K562 (cell line): ENCODE measurements at regions not wholly inside any gene's neighbourhood (a gene's known extent, or its start where the extent isn't known, plus 50 kb on each side); places are given as distances from the start of the nearest gene placed in this dataset.

Experiments
- ATAC-seq: fragments of 200-7000 bp; cut with Tn5 transposase; 3 replicates; pipeline ENCODE4 v1.9.1; 2020; ENCODE audit warnings: moderate library complexity
- BruUV-seq: library from RNA; stranded (reverse); fragments of 400-500 nt; replicated peaks from 2 replicates; lab custom pipeline; 2021; lab: Mats Ljungman, UMichigan
- CTCF ChIA-PET: fragments of 300-600 bp; formaldehyde crosslinking; extraction: SDS; loops from one replicate; lab custom pipeline; 2021; ENCODE audit warnings: low intra/inter-chr PET ratio; lab: Yijun Ruan, JAX
- POLR2A ChIA-PET: fragments of 300-600, 350-650 bp; sonication (Branson Sonifier 250); formaldehyde crosslinking; extraction: SDS; loops from one replicate; lab custom pipeline; 2021; ENCODE audit warnings: antibody characterized with exemption, inconsistent platforms; lab: Yijun Ruan, JAX
- DNase-seq, 4 experiments: peaks; one replicate each; pipeline versions ENCODE4 v3.0.0 to v3.0.0-alpha.2; 2011 to 2018; ENCODE audit warnings: low spot score in 3 of 4, mixed read lengths in 3 of 4; ENCODE audit errors: extremely low read depth in 1 of 4
- FAIRE-seq: peaks from 2 replicates; lab custom pipeline; 2011; peaks lifted over from hg19 to GRCh38; lab: Jason Lieb, UNC
- H2AFZ ChIP-seq: 2 replicates; pipeline ENCODE4 v1.6.0; 2011; ENCODE audit warnings: low read depth, low read length, control low read depth, inconsistent platforms
- H3K27ac ChIP-seq: fragments of 200-600 bp; 3 replicates; pipeline ENCODE4 v1.8.0; 2011; ENCODE audit warnings: low read depth, mild to moderate bottlenecking, control low read depth, inconsistent platforms, low read length, moderate library complexity, mixed read lengths; ENCODE audit errors: extremely low read depth
- H3K27me3 ChIP-seq, 2 experiments: fragments of 300-600 bp in 1 of 2; 2 replicates in 1 of 2; 3 replicates in 1 of 2; pipeline versions ENCODE4 v1.6.0 to v1.8.0; 2011; ENCODE audit warnings: inconsistent platforms in 2 of 2, low read length in 2 of 2, mild to moderate bottlenecking in 1 of 2, mixed read lengths in 1 of 2, moderate library complexity in 1 of 2; ENCODE audit not compliant: control insufficient read depth in 2 of 2, insufficient read depth in 2 of 2
- H3K36me3 ChIP-seq: fragments of 300-600 bp; 3 replicates; pipeline ENCODE4 v1.8.0; 2011; ENCODE audit warnings: mild to moderate bottlenecking, low read length, inconsistent platforms; ENCODE audit not compliant: control insufficient read depth, insufficient read depth
- H3K4me1 ChIP-seq, 2 experiments: fragments of 200-600 bp in 1 of 2; replicated peaks in 1 of 2; 2 replicates in 1 of 2; 3 replicates in 1 of 2; pipeline versions ENCODE4 v1.5.1 to v1.8.0; 2011; ENCODE audit warnings: inconsistent platforms in 2 of 2, low read length in 2 of 2, mild to moderate bottlenecking in 1 of 2, mixed read lengths in 1 of 2, moderate library complexity in 1 of 2; ENCODE audit not compliant: control insufficient read depth in 2 of 2, insufficient read depth in 2 of 2
- H3K4me2 ChIP-seq: 2 replicates; pipeline ENCODE4 v1.6.1; 2011; ENCODE audit warnings: low read length, control low read depth, inconsistent platforms, mixed read lengths; ENCODE audit not compliant: insufficient read depth
- H3K4me3 ChIP-seq: fragments of 200-600 bp; sonication (generic), shearing (Covaris generic); 2 replicates; pipeline ENCODE4 v1.5.1; 2016; ENCODE audit warnings: control low read depth, inconsistent platforms
- H3K79me2 ChIP-seq: fragments of 200-600 bp; 3 replicates; pipeline ENCODE4 v1.8.0; 2011; ENCODE audit warnings: low read length, inconsistent platforms; ENCODE audit not compliant: control insufficient read depth, insufficient read depth
- H3K9ac ChIP-seq, 2 experiments: 2 replicates each; pipeline versions ENCODE4 v1.6.0 to v1.6.1; 2011; ENCODE audit warnings: low read depth in 2 of 2, low read length in 2 of 2, control low read depth in 1 of 2, inconsistent platforms in 1 of 2, mild to moderate bottlenecking in 1 of 2, mixed read lengths in 1 of 2; ENCODE audit not compliant: insufficient read depth in 1 of 2
- H3K9me1 ChIP-seq: one replicate; pipeline ENCODE4 v1.6.0; 2011; ENCODE audit warnings: inconsistent platforms, mild to moderate bottlenecking, low read length, moderate library complexity; ENCODE audit not compliant: control insufficient read depth, insufficient read depth
- H3K9me3 ChIP-seq: replicated peaks from 2 replicates; pipeline ENCODE4 v1.5.1; 2011; ENCODE audit warnings: low read depth, low read length, inconsistent platforms; ENCODE audit not compliant: control insufficient read depth, insufficient read depth
- H4K20me1 ChIP-seq: replicated peaks from 2 replicates; pipeline ENCODE4 v1.6.1; 2011; ENCODE audit warnings: low read length, inconsistent platforms, mixed read lengths; ENCODE audit not compliant: control insufficient read depth, insufficient read depth
- ADNP ChIP-seq: fragments of 200-800 bp; sonication (Bioruptor generic); IDR thresholded peaks from 2 replicates; pipeline ENCODE4 v1.6.1; 2016; ENCODE audit warnings: missing genetic modification characterization, missing compliant biosample characterization
- EP300 ChIP-seq: IDR thresholded peaks from 2 replicates; pipeline ENCODE4 v1.6.1; 2012; ENCODE audit warnings: low read length, improper control_type of control experiment
- GABPA ChIP-seq: fragments of 200-800 bp; sonication (Bioruptor generic); conservative IDR thresholded peaks from 2 replicates; pipeline ENCODE4 v1.6.1; 2016; ENCODE audit warnings: low read depth, missing genetic modification characterization, missing compliant biosample characterization
- HMBOX1 ChIP-seq: sonication (generic); IDR thresholded peaks from 2 replicates; pipeline ENCODE4 v1.6.1; 2016
- HMG20B ChIP-seq: fragments of 250-450 bp; sonication (Bioruptor Pico); IDR thresholded peaks from 2 replicates; pipeline ENCODE4 v1.5.0; 2021; ENCODE audit warnings: mild to moderate bottlenecking
- KHSRP ChIP-seq: fragments of 450-650 bp; IDR thresholded peaks from 2 replicates; pipeline ENCODE4 v1.6.1; 2017
- RBM15 ChIP-seq: fragments of 200-400 bp; formaldehyde crosslinking; IDR thresholded peaks from 2 replicates; pipeline ENCODE4 v1.6.1; 2018; ENCODE audit warnings: mild to moderate bottlenecking, low read length, moderate library complexity; ENCODE audit not compliant: insufficient read depth
- SIN3A ChIP-seq, 2 experiments: fragments of 150-350 bp in 1 of 2; IDR thresholded peaks; 2 replicates each; pipeline ENCODE4 v1.6.1; 2011 to 2016; ENCODE audit warnings: borderline replicate concordance in 2 of 2, low read depth in 2 of 2, low read length in 2 of 2, mild to moderate bottlenecking in 2 of 2, moderate library complexity in 2 of 2; ENCODE audit not compliant: control insufficient read depth in 1 of 2
- SMAD3 ChIP-seq: fragments of 450-650 bp; formaldehyde crosslinking; conservative IDR thresholded peaks from 2 replicates; pipeline ENCODE4 v1.4.0; 2020; ENCODE audit warnings: mild to moderate bottlenecking
- TRIM24 ChIP-seq, 2 experiments: fragments of 450-650 bp; IDR thresholded peaks; 2 replicates each; pipeline ENCODE4 v1.6.1; 2016
- VEZF1 ChIP-seq: fragments of 200-800 bp; sonication (Bioruptor generic); IDR thresholded peaks from 2 replicates; pipeline ENCODE4 v1.6.1; 2017; ENCODE audit warnings: missing genetic modification characterization, missing compliant biosample characterization
- XRCC3 ChIP-seq: fragments of 450-650 bp; IDR thresholded peaks from 2 replicates; pipeline ENCODE4 v1.6.1; 2017; ENCODE audit warnings: mild to moderate bottlenecking, moderate library complexity
- ZNF324 ChIP-seq: fragments of 250-450 bp; sonication (Bioruptor Pico); IDR thresholded peaks from 2 replicates; pipeline ENCODE4 v1.4.0; 2020; ENCODE audit warnings: mild to moderate bottlenecking
- ZNF408 ChIP-seq: fragments of 250-450 bp; sonication (Bioruptor Pico); IDR thresholded peaks from 2 replicates; pipeline ENCODE4 v1.4.0; 2020; ENCODE audit warnings: low read depth, mild to moderate bottlenecking, moderate library complexity
- ZNF436 ChIP-seq: fragments of 250-450, 450-650 bp; sonication (Bioruptor Pico); formaldehyde crosslinking; IDR thresholded peaks from 2 replicates; pipeline ENCODE4 v1.7.0; 2020; ENCODE audit warnings: mild to moderate bottlenecking
- WGBS: fragments of 100-300 bp; shearing (Covaris generic); methylation state at CpG from one replicate; pipeline ENCODE4 v1.1.6; 2016; ENCODE audit warnings: low coverage, mixed read lengths; ENCODE audit not compliant: insufficient coverage; ENCODE audit errors: missing lambda C conversion rate; 5-methylcytosine and 5-hydroxymethylcytosine counted together
- in situ Hi-C: fragments of 300-500 bp; cut with MboI; formaldehyde crosslinking; loops from 4 replicates; pipeline ENCODE4 v1.15.0; 2018; ENCODE audit warnings: inconsistent platforms, mixed read lengths
- intact Hi-C: fragments of 100-400 bp; cut with micrococcal nuclease; formaldehyde crosslinking; loops from 2 replicates; pipeline ENCODE4 v1.14.2; 2022
- TF ChIP-seq, protein P1 (sequence below): fragments of 450-650 bp; IDR thresholded peaks from 2 replicates; pipeline ENCODE4 v1.6.1; 2018; ENCODE audit not compliant: partially characterized antibody
- TF ChIP-seq, protein P2 (sequence below): fragments of 450-650 bp; formaldehyde crosslinking; IDR thresholded peaks from 2 replicates; pipeline ENCODE4 v1.4.0; 2022; ENCODE audit warnings: mild to moderate bottlenecking, moderate library complexity

- POLR2A ChIA-PET = no interaction called here
- Histone ChIP-seq H3K4me1 (no peaks in the 10 kb centered on the region), H3K27ac (no peak overlapping the region), H3K9me1 (no peaks in the 10 kb centered on the region), H4K20me1 (no peaks in the 10 kb centered on the region), H2AFZ (no peak overlapping the region), H3K79me2 (no peaks in the 10 kb centered on the region), H3K9ac (no peak overlapping the region), H3K27me3 (no peaks in the 10 kb centered on the region), H3K4me2 (no peak overlapping the region), H3K4me3 (no peak overlapping the region), H3K9me3 (no peaks in the 10 kb centered on the region), H3K36me3 (no peaks in the 10 kb centered on the region)
- no peak for TF ChIP-seq TRIM24 (IDR thresholded peaks at IDR 0.05)
- TF ChIP-seq SMAD3 (CRISPR knock-in tag) = no peak
- TF ChIP-seq KHSRP = no peak
- no peak for TF ChIP-seq XRCC3
- TF ChIP-seq RBM15 = no peak
- no peak for TF ChIP-seq GABPA (tag)
- TF ChIP-seq ZNF324 (CRISPR knock-in tag) = no peak
- TF ChIP-seq, protein P1, sequence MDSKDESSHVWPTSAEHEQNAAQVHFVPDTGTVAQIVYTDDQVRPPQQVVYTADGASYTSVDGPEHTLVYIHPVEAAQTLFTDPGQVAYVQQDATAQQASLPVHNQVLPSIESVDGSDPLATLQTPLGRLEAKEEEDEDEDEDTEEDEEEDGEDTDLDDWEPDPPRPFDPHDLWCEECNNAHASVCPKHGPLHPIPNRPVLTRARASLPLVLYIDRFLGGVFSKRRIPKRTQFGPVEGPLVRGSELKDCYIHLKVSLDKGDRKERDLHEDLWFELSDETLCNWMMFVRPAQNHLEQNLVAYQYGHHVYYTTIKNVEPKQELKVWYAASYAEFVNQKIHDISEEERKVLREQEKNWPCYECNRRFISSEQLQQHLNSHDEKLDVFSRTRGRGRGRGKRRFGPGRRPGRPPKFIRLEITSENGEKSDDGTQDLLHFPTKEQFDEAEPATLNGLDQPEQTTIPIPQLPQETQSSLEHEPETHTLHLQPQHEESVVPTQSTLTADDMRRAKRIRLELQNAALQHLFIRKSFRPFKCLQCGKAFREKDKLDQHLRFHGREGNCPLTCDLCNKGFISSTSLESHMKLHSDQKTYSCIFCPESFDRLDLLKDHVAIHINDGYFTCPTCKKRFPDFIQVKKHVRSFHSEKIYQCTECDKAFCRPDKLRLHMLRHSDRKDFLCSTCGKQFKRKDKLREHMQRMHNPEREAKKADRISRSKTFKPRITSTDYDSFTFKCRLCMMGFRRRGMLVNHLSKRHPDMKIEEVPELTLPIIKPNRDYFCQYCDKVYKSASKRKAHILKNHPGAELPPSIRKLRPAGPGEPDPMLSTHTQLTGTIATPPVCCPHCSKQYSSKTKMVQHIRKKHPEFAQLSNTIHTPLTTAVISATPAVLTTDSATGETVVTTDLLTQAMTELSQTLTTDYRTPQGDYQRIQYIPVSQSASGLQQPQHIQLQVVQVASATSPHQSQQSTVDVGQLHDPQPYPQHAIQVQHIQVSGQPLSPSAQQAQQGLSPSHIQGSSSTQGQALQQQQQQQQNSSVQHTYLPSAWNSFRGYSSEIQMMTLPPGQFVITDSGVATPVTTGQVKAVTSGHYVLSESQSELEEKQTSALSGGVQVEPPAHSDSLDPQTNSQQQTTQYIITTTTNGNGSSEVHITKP = no peak
- TF ChIP-seq SIN3A (IDR thresholded peaks at IDR 0.05; ENCODE audit: borderline replicate concordance in 2 of 2, control insufficient read depth in 1 of 2, low read depth in 2 of 2, low read length in 2 of 2) = no peak
- TF ChIP-seq HMBOX1 = no peak
- TF ChIP-seq, protein P2, sequence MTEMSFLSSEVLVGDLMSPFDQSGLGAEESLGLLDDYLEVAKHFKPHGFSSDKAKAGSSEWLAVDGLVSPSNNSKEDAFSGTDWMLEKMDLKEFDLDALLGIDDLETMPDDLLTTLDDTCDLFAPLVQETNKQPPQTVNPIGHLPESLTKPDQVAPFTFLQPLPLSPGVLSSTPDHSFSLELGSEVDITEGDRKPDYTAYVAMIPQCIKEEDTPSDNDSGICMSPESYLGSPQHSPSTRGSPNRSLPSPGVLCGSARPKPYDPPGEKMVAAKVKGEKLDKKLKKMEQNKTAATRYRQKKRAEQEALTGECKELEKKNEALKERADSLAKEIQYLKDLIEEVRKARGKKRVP (CRISPR knock-in tag) = no peak
- no peak for TF ChIP-seq VEZF1 (CRISPR knock-in tag)
- TF ChIP-seq ZNF408 (CRISPR knock-in tag) = no peak
- TF ChIP-seq HMG20B = no peak
- no peak for TF ChIP-seq ADNP (tag)
- no peak for TF ChIP-seq ZNF436 (CRISPR knock-in tag)
- TF ChIP-seq EP300 = no peak
- ATAC-seq (no peak), DNase-seq (no peak), FAIRE-seq (no peak)
- BruUV-seq = no TSS peak
- intact Hi-C loops = no loop called here
- in situ Hi-C loops = no loop called here
- CTCF ChIA-PET = no interaction called here
- 0% methylated on average over 3 of the region's 3 CpGs for WGBS
These were observed 216.6 kb downstream of the KDR start for GRCh38 chr4:54908763-54909162.
